Effector memory CD8-positive, alpha-beta T cell (primary cell): ENCODE measurements at regions not wholly inside any gene's neighbourhood (a gene's known extent, or its start where the extent isn't known, plus 50 kb on each side); places are given as distances from the start of the nearest gene placed in this dataset.

Experiments
- ATAC-seq: fragments of 150-1000 bp; cut with Tn5 transposase; replicated peaks from 2 replicates; pipeline ENCODE4 v1.10.0; 2021; ENCODE audit warnings: mild to moderate bottlenecking, moderate library complexity
- DNase-seq, 3 experiments: peaks; one replicate each; pipeline ENCODE4 v3.0.0; 2021
- H3K27ac Mint-ChIP-seq, 2 donors: one replicate each; pipeline ENCODE4 v1.8.0; 2022; ENCODE audit warnings: mild to moderate bottlenecking in 2 of 2, mixed read lengths in 2 of 2, moderate library complexity in 2 of 2
- H3K27me3 Mint-ChIP-seq, 2 donors: one replicate each; pipeline ENCODE4 v1.8.0; 2022; ENCODE audit warnings: mixed read lengths in 2 of 2
- H3K36me3 Mint-ChIP-seq: one replicate; pipeline ENCODE4 v1.8.0; 2022; ENCODE audit warnings: mild to moderate bottlenecking, moderate library complexity, mixed read lengths; ENCODE audit not compliant: insufficient read depth
- H3K4me1 Mint-ChIP-seq, 2 donors: one replicate each; pipeline ENCODE4 v1.8.0; 2022; ENCODE audit warnings: low read depth in 2 of 2, mixed read lengths in 2 of 2
- H3K4me3 Mint-ChIP-seq, 2 donors: one replicate each; pipeline ENCODE4 v1.8.0; 2022; ENCODE audit warnings: mild to moderate bottlenecking in 2 of 2, mixed read lengths in 2 of 2, moderate library complexity in 2 of 2
- H3K9me3 Mint-ChIP-seq, 2 donors: one replicate each; pipeline ENCODE4 v1.8.0; 2022; ENCODE audit warnings: mixed read lengths in 2 of 2

- H3K4me3 Mint-ChIP-seq: no peak overlapping the region
- peaks cover 19 to 20% of the 10 kb centered on the region in 2 donors for H3K9me3 Mint-ChIP-seq
- no peak for DNase-seq
- H3K4me1 Mint-ChIP-seq: no peaks in the 10 kb centered on the region
- no peak for ATAC-seq
- no peak overlapping the region for H3K27ac Mint-ChIP-seq
- H3K27me3 Mint-ChIP-seq: no peaks in the 10 kb centered on the region
- H3K36me3 Mint-ChIP-seq: no peaks in the 10 kb centered on the region
These were observed 59.4 kb upstream of the BASP1 start for GRCh38 chr5:17157916-17158529.

DNA sequence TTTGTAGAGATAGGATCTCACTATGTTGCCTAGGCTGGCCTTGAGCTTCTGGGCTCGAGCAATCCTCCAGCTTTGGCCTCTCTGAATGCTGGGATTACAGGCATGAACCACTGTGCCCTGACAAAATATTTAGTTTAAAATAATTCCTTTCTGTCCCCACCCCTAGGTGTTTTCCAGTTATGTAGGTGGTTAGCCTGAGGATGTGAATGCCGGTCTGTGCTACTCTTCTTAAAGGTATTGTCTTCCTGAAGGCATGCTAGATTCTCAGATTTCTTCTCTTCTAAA is 56.7 kb upstream of the BASP1 start:
- no peaks in the 10 kb centered on the region for H3K27me3 Mint-ChIP-seq
- no peaks in the 10 kb centered on the region for H3K4me1 Mint-ChIP-seq
- DNase-seq (no peak), ATAC-seq (no peak)
- H3K4me3 Mint-ChIP-seq: no peak overlapping the region
- H3K9me3 Mint-ChIP-seq: peaks cover 17 to 26% of the 10 kb centered on the region in 2 donors
- no peaks in the 10 kb centered on the region for H3K36me3 Mint-ChIP-seq
- no peak overlapping the region for H3K27ac Mint-ChIP-seq

DNA sequence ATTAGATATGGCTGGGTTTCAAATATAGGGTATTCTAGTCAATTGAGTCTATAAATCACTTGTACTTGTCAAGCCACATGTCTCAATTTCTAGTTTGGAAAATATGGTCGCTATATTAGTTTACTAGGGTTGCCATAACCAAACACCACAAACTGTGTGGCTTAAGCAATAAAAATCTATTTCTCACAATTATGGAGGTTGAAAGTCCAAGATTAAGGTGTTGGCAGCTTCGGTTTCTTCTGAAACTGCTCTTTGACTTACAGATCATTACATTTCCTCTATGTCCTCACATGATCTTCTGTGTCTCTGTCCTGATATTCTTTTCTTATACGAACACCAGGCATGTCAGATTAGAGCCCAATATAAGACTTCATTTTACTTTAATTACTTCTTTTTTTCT is 55.8 kb upstream of the BASP1 start:
- ATAC-seq: no peak
- H3K27me3 Mint-ChIP-seq: no peaks in the 10 kb centered on the region
- no peak for DNase-seq
- H3K4me3 Mint-ChIP-seq: no peak overlapping the region
- no peak overlapping the region for H3K27ac Mint-ChIP-seq
- H3K9me3 Mint-ChIP-seq: peaks cover 15 to 22% of the 10 kb centered on the region in 2 donors
- no peaks in the 10 kb centered on the region for H3K4me1 Mint-ChIP-seq
- H3K36me3 Mint-ChIP-seq: no peaks in the 10 kb centered on the region

DNA sequence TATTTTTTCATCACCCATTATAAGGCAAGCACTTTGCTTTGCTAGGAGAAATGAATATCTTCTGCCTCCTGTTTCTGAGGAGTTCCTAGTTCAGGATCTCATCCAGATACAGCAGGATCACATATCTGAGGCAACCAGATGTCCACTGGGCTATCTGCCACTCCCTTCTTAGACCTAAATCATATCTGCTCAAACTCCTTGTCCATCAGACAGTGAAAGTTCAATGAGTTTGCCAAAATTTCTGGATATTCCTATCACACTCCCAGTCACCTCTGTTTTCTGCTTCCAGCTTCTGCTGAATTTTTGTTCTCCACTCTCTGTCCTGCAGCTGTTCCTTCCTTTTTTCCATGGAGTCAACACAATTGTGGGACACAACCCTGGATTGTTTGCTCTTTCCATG is 54.2 kb upstream of the BASP1 start:
- Mint-ChIP-seq H3K4me3 (no peak overlapping the region), H3K9me3 (peaks cover 6 to 7% of the 10 kb centered on the region in 2 donors), H3K4me1 (no peaks in the 10 kb centered on the region), H3K27ac (no peak overlapping the region), H3K36me3 (no peaks in the 10 kb centered on the region), H3K27me3 (no peaks in the 10 kb centered on the region)
- DNase-seq: no peak
- ATAC-seq: no peak

GRCh38 chr5:17167171-17167891 is 50.1 kb upstream of the BASP1 start:
- no peaks in the 10 kb centered on the region for H3K36me3 Mint-ChIP-seq
- no peaks in the 10 kb centered on the region for H3K4me1 Mint-ChIP-seq
- H3K27me3 Mint-ChIP-seq: no peaks in the 10 kb centered on the region
- H3K9me3 Mint-ChIP-seq: peaks cover 7 to 11% of the 10 kb centered on the region in 2 donors
- H3K4me3 Mint-ChIP-seq: no peak overlapping the region
- no peak for DNase-seq
- no peak overlapping the region for H3K27ac Mint-ChIP-seq
- no peak for ATAC-seq
